GM18520 (cell line): ENCODE measurements at regions not wholly inside any gene's neighbourhood (a gene's known extent, or its start where the extent isn't known, plus 50 kb on each side); places are given as distances from the start of the nearest gene placed in this dataset.

Experiments used
- ATAC-seq: cut with Tn5 transposase; IDR thresholded peaks from one replicate; pipeline ENCODE4 v1.9.1; 2021; ENCODE audit not compliant: unreplicated experiment

DNA sequence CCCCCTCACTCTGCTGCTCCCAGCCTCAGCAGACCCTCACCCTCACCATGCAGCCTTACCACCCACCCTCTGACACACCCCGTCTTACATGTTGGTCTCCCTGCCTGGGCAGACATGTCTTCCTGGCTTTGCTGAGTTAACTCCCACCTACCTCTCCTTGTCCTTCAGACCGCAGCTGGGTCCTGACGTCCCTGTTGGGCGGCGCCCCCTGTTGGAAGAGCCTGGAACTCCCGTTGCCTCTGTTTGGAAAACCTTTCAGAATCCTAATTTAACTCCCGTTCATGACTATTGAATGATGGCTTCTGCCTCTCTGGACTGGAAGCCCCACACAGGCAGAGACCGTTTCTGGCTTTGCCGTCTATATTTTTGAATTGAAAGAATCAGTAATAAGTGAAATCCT is 245.1 kb downstream of the MYLK4 start:
- ATAC-seq, result no peak

DNA sequence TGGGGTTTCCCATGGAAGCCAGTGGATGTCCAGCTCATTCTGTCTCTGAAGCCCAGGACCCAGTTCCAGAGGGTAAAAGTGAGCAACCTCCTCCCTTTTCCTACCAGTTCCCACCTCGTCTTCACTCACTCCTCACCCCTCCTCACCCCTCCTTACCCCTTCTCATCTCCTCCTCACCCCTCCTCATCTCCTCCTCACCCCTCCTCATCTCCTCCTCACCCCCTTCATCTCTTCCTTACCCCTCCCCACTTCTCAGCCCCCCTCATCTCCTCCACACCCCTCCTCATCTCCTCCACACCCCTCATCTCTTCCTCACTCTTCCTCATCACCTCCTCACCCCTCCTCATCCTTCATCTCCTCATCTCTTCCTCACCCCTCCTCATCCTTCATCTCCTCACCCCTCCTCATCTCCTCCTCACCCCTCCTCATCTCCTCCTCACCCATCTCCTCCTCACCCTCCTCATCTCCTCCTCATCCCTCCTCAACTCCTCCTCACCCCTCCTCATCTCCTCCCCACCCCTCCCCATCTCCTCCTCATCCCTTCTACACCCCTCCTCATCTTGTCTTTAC is 246.1 kb downstream of the MYLK4 start:
- ATAC-seq, result no peak

DNA sequence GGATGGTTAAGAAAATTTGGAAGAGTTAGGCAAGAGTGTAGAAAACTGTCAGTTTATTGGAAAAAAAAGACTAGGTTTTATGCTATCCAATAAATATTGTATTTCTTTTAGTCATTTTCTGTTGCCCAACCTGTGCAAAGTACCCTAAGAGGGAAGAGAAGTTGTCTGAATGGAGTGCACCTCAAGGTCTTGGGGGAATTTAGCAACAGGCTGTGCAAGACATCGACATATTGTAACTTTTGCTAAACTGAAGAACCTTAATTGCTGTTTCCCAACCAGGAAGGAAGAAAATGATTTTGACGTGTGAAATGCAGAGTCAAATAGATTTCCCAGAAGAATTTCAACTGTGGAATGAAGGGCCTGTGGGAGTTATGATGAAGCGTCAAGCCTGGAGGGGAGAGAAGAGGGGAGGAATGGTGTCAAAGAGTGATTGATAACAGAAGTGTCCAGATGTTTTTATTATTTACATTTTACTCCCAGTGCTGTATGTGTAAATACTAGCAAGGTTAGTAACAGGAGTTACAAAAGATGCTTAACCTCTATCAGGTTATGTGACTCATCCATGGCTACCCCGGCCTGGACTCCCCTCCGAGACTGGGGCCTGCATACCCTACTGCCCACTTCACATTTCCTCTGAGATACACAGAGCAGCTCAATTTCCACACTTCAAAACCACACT is 246.8 kb downstream of the MYLK4 start:
- ATAC-seq, result no peak

DNA sequence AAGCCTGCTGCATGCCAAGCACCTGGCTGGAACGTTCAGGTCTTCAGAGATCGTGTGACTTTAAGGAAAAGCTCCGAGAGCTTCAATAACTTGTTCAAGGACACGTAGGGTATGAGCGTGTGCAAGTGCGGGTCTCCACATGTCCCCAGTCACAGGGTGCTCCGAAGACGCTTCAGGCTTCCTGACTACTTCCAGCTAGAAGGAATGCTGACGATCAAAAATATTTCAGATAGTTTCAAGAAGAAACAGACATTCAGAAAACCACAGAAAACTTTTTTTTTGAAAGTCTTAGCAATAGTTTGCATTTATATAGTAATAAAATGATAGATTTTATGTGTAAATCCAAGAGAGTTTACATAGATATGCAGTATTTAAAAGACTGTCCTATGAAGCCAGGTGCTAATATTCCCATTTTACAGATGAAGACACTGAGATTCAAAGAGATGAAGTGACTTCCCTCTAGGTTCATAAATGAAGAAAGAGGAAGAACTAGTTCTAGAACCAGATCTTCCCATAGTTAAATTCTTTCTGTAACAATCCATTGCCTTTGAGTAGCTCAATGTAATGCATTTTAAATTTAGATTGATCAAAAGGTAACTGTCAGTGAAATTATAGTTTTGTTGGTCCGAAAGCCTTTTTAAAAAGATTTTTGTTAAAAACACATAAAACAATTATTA is 247.6 kb downstream of the MYLK4 start:
- no peak for ATAC-seq

DNA sequence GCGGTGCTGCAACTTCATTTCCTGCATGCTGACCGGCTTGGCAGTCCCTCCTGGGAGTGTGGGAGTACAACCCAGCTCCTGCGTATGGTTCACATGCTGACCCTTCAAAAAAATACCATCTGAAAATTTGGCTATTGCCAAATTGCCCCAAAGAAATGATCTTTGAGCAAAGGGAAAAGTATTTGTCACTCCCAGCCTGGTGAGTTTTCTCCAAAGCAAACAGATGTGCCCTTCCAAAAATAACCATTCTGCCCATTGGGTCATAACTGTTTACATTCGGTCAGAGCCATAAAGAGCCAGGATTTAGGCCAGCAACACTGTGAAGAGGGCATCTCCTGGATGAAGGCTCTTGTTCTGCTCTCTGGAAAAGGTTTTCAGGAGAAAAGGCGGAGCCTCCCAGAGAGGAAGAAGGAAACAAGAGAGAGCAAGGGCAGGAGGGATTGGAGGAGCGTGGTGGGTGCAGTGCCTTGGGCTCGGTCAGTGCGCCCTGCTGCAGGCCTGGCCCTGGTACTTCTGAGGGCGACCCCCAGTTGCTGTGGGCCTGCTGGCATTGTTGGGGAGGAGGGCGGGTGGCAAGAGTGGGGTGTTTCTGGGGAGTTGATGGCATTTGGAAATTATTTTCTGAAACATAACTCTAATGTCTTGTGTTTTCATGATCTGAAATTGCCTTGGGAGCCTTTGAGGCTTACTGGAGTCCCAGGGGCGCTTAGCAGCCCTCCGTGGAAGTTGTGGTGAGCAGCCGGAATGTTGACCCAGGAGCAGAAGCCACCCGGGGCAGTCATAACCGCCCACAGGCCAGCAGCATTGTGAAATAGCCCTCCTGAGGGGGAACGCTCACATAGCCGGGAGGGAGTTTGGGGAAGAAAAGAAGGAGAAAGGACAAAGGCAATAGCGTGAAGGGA is 248.4 kb downstream of the MYLK4 start:
- ATAC-seq, result no peak

DNA sequence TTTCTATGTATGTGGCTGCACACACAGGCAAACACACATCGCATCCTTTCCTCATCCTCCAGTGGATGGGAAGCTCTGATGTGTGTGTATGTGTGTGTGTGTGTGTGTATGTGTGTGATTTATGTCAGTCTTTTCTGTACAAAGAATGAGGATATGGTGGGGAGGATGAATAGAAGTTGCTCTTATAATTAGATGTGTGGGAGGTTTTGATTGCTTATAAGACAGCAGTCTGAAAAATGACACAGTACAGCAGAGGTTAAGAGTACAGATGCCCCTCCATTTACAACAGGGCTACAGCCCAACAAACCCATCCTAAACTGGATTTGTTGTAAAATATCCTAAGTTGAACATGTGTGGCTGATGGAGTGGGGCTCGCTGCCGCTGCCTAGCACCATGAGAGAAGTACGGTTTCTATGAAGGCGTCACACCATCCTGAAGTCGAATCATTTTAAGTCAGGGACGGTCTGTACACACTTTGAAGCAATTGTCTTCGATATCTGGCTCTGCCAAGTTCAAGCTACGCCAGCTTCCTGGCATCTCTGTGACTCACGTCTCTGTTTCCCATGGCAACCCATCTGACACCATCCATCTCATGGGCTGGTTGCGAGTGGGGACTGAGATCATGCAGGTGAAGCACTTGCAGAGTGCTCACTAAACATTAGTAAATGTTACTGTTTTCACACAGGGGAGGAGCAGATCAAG is 252.6 kb downstream of the MYLK4 start:
- no peak for ATAC-seq

DNA sequence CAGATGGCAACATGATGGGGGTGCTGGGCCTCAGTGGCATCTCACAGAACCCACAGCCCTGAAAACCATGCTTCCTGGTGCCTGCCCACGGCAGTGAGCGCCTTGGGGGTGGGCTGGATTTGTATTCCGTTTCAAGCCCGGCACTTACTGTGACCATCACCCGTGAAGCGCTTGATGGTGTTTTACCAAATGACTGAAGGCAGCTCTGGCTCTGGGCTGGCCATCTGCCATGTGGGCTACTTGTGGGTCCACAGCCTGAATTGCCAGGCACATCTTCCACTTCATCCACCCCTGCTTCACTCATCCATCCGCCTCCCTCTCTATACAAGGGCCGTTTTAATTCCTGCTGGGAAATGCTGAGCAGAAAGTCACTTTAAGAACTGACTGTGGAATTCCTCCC is 250.9 kb upstream of the GMDS start:
- no peak for ATAC-seq

DNA sequence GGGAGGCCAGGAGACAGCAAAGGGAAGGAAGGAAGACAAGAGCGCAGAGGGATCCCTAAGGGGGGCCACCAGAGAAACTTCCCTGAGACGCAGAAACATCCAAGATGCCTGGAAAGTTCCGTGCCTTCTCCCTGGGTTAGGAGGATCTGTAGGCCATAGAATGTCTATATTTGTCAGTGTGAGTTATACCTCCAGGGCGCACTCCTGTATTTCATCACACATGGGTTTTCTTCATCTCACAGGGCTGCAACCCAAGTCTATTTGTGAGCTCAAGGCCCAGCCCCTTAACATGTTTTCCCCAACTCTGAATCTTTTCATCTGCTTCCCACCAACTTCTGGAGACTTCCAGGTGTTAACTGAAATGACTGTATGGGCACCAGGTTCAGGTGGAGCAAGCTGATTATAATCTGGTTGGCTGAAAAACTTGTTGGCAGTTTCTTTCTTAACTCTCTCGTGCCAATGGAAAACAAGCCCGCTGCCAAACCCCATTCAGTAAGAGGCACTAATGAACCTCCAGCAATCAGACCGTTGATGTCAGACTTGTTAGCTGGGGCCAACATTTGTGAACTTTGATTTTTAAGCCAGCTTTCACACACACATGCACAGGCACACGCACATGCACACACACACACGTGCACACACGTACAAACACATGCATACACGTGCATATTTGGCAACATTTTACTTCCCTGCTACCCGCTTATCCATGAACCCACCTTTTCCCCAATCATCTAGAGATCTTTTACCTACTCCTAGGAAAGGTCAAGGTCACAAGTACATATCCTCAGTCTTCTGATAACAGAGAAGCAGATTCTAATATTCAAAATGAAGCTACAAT is 247.5 kb upstream of the GMDS start:
- no peak for ATAC-seq

DNA sequence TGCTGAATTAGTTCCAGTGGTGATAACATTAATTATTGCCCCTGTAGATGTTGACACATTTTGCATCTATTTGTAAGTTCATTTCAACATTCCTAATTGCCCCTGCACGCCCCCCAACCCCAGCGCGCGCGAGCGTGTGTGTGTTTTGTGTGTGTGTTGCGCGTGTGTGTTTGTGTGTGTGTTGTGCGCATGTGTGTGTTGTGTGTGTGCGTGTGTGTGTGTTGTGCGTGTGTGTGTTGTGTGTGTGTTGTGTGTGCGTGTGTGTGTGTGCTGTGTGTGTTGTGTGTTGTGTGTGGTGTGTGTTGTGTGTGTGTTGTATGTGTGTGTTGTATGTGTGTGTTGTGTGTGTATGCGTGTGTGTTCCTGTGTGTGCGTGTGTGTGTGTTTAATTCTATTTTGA is 245.7 kb upstream of the GMDS start:
- no peak for ATAC-seq

DNA sequence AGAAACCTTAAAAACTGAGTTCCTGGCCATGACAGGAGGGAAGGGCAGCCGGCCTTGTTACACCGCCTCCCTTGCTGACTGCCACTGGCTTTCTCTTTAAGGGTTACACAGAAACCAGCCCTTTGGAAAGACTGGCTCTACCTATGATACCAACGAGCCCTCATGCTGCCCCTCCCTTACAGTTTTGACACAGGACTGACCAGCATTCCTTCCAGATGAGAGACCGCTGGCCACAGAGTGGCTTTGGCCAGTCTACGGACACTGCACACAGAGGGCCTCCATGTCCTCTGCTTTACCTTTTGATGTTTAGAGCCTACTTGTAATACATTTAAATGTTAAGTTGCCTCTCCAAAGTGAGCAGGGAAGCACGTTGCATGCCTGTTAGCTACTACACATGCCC is 243.2 kb upstream of the GMDS start:
- no peak for ATAC-seq

DNA sequence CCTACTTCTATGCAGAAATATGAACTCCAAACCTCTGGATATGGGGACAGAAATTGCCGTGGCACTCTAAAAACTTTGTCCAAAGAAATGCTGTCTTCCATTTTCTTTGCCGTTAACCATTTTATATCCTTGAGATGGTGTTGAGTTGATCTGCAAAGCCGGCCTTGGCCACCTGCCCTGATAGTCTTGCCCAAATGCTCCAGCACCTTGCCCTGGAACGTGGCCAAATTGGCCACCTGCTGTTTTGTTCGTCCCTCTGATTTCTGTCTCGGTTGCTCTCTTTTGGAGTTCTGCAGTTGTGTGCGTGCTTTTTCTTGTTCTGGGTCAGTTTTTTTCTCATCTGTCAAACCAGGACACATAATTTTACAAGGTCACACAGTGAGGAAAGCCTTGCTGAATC is 239.7 kb upstream of the GMDS start:
- ATAC-seq, result no peak

DNA sequence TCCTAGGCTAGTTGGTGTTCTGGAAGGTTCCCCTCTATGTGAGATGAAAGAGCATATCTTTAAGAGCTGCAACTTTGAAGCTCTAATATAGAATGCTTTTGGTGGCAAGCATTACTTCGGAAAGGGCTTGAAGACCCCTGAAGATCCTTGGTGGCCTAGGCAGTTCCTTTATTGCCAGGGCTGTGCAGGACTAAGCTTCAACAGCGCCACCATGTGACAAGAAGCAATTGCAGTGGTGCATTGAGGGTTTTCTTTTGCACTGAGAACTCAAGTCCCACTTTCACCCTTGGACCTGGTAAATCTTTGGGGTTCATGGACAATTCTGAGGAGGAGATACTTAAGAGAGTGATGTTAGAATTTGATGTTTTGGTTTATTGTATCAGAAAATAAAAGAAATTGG is 237.4 kb upstream of the GMDS start:
- no peak for ATAC-seq

DNA sequence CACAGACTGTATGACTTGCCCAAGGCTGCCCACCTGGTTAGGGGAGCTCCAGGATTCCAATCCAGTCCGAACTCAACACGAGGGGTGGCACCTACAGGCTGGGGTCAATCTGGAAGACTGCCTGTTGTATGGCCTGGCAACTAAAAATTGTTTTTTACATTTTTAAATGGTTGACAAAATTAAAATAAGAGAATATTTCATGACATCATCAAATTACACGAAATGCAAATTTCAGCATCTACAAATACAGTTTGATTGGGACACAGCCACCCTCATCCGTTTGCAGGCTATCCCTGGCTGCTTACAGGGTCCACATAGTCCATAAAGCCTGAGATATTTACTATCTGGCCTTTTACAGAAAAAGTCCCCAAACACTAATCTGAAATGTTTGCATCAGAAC is 235.9 kb upstream of the GMDS start:
- ATAC-seq, result no peak

DNA sequence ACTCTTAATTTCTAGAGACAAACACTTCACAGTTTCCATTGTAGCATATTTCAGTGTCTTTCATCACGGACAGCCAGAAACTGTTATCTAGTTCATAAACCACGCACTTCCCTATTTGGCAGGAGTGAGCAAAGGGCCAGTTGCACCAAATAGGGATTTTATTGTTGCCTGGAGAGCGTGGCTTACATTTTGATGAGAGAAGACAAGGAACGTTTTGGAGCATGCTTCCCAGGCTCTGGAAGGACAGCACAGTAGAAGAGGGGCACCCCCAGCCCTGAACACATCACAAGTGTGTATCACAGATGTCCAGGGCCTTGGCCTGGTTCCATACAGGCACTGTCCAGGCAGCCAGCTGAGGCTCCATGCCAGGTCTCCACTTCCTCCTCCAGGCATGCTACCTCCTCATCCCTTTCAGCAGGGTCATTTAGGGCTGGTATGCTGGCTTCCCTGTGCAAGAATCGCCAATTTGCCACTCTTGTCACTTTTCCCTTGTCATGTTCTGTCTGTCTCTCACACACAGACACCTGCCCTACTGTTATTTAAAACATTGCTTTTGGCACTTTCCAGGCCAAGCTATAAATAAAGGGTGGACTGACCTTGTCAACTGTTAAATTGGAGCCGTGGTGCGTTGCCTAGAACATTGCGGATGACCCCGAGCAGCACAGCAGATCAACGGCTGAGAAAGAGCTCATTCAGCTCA is 235.0 kb upstream of the GMDS start:
- no peak for ATAC-seq

DNA sequence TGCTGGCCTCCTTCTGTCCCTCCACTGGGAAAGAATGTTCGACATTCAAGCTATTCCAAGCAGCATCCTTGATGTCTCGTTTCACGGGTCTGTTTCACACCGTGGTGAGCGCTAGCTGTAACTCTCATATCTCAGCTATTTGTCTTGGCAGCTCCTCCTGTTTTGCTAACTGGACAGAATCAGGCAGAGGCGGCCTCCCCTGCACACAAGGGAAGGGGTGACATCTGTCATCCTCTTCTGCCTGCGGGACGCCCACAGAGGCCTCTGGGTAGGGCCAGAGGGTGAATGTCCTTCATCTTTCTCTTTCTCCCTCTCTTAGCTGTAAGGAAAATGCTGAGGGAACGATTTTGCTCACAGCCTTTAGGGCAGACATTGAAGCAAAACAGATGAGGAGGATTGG is 232.8 kb upstream of the GMDS start:
- ATAC-seq, result no peak

DNA sequence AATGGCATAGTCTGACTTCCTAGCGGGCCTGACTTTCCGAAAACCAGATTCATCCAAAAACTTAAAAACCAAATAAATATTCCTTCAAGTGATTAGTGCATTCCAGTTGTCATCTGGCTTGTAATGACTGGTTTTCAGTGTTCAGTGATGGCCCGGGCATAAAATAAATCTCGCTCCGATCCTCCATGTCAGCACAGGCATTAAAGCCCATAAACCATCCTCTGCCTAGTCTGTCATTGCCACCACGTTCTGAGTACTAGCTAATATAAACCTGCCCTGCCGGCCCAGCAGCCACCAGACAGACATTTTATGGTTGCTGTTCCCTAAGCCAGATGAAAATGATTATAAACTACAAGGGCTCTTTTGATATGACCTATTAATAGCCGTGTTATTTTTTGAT is 232.3 kb upstream of the GMDS start:
- ATAC-seq, result no peak

DNA sequence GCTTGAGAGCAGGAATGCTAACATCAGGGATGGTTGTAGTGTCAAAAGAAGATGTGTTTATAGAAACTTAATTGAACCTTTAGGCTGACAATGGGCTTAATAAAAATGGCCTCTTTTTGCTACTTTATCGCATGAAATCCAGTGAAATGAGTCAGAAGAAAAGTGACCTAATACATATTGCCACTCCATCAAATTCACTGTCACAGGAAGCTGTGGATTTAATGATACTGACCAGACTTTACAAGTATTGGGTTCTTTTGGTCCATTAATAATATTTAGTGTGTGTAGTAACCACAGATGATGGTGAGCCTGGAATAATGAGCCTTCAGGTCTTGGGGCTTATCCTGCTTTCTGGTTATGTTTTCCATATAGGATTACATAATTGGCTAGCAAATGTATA is 231.8 kb upstream of the GMDS start:
- no peak for ATAC-seq

DNA sequence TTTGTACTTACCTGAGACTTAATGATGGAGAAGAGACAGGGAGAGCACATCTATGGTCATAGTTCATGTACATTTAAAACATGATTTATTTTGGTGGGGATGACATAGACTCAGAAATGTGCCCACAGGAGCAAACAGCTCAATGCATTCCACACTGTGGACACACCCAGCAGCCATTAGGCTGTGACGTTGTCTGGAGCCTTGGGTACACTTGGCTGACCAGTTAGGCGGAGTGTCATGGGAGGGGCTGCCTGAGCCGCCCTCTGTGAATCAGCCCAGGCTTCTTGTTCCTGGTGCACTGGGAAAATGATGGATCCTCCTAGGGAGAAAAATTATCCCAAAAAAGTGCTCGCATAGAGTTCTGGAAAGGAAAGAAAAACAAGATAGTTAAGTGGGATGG is 231.0 kb upstream of the GMDS start:
- no peak for ATAC-seq

DNA sequence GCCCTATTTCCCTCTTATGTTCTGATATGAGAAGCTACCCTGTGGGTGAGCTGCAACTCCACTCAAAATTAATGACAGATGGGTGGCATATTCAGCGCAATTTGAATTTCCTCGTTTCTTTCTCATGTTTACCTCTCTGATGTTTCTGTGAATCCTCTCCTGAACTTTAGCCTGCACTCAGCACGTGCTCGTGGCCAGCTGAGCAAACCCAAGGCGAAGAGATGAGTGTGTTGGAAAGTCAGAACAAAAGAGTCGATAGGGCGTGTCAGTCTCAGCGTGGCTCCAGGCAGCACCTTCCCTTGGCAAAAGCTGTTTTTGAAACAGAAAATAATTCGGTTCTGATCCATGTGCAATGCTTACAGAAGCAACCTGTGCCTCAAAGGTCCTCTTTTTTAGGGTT is 226.1 kb upstream of the GMDS start:
- ATAC-seq, result no peak

DNA sequence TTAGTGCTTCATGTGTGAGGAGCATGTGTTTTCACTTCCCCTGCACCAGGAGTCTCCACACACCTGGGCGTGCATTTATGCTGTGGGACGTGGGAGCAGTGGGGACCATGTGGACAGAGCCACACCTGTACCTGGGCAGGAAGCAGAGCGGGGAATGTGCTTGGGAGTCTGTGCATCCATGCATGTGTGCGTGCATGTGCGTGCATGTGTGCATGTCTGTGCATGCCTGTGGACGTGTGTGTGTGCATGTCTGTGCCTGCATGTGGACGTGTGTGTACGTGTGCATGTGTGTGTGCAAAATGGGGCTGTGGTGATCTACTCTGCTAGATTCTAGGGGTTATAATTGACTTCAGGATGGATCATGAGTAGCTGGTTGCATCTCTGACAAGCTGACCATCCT is 224.0 kb upstream of the GMDS start:
- no peak for ATAC-seq
